NB4 (cell line): ENCODE measurements at regions not wholly inside any gene's neighbourhood (a gene's known extent, or its start where the extent isn't known, plus 50 kb on each side); places are given as distances from the start of the nearest gene placed in this dataset.

ENCODE experiments used
- CTCF ChIP-seq: IDR thresholded peaks from one replicate; pipeline ENCODE4 v1.5.1; 2012; ENCODE audit warnings: low read depth, low read length
- MAX ChIP-seq: IDR thresholded peaks from 2 replicates; pipeline ENCODE4 v1.6.1; 2011; ENCODE audit warnings: low read depth, low read length
- POLR2A ChIP-seq: IDR thresholded peaks from 2 replicates; pipeline ENCODE4 v1.6.1; 2011; ENCODE audit warnings: mild to moderate bottlenecking; ENCODE audit not compliant: insufficient read length; ENCODE audit errors: extremely low read depth

- TF ChIP-seq CTCF (no peak), MAX (no peak), POLR2A (no peak)
Measured at GRCh38 chr2:128805237-128805636, 486.6 kb upstream of the HS6ST1 start.
